HEK293T (cell line): ENCODE measurements at regions not wholly inside any gene's neighbourhood (a gene's known extent, or its start where the extent isn't known, plus 50 kb on each side); places are given as distances from the start of the nearest gene placed in this dataset.

Source experiments
- SP1 ChIP-seq: fragments of 450-650 bp; IDR thresholded peaks from 2 replicates; pipeline ENCODE4 v1.6.1; 2017
- SUZ12 ChIP-seq: fragments of 450-650 bp; IDR thresholded peaks from 2 replicates; pipeline ENCODE4 v1.6.1; 2016; ENCODE audit warnings: mild to moderate bottlenecking
- TF ChIP-seq, protein P1 (sequence below): fragments of 450-650 bp; IDR thresholded peaks from 2 replicates; pipeline ENCODE4 v1.6.1; 2016

- TF ChIP-seq SUZ12: no peak
- TF ChIP-seq, protein P1, sequence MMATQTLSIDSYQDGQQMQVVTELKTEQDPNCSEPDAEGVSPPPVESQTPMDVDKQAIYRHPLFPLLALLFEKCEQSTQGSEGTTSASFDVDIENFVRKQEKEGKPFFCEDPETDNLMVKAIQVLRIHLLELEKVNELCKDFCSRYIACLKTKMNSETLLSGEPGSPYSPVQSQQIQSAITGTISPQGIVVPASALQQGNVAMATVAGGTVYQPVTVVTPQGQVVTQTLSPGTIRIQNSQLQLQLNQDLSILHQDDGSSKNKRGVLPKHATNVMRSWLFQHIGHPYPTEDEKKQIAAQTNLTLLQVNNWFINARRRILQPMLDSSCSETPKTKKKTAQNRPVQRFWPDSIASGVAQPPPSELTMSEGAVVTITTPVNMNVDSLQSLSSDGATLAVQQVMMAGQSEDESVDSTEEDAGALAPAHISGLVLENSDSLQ: no peak
- TF ChIP-seq SP1: no peak
Observed at GRCh38 chr6:9514146-9514545, 900.7 kb downstream of the TFAP2A start.
